HG03159 (cell line): ENCODE measurements at regions not wholly inside any gene's neighbourhood (a gene's known extent, or its start where the extent isn't known, plus 50 kb on each side); places are given as distances from the start of the nearest gene placed in this dataset.

ENCODE experiments used
- ATAC-seq: cut with Tn5 transposase; IDR thresholded peaks from one replicate; pipeline ENCODE4 v1.9.1; 2021; ENCODE audit warnings: mild to moderate bottlenecking, moderate library complexity; ENCODE audit not compliant: unreplicated experiment

DNA sequence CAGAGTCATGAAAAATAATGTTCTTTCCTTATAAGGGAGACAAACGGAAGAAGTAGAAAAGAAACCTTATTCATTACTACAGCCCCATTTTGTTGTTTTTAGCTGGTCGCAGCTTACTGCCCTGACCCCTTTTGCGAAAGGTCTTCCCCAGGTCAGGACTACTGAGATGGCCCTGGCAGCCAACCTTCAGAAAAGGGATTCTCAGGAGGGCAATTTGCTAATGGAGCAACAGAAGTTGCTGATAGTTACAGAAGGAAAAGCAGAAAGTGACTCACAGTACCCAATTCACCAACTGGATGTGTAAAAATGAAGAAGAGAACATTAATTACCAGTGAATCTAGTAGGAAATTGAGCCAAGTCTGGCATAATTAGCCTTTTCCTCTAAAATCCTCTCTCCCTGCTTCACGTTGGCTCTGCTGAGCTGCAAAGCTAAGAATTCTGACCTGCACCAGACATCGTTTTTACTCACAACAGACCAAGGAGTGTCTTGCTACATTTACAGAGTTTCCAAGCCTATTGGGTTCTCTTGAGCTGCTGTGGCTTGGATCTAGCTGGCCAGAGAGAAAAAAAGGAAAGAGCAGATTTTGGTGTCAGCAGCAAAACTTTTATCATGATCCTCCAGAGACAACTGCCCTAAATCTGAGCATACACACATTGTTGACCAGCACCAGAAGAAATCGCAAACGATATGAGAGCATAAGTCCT, 499.9 kb upstream of the FZD8 start:
- ATAC-seq, result no peak

DNA sequence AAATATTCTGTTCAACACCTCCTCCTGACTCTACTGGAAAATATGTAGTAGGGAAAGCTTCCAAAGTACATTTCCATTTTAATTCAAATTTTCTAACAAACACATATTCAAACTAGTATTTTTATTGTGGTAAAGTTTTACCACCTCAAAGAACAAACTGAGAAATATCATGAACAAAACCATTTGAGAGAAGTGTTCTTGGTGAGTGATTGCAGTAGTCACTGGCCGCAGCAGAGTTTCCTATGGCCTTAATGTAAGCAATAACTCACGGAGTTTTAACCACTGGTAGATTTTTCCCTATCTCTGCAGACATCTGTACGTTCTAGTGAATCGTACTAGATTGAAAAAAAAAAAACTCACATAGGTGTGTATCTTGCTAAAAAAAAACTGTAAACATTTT, 487.0 kb upstream of the FZD8 start:
- no peak for ATAC-seq

DNA sequence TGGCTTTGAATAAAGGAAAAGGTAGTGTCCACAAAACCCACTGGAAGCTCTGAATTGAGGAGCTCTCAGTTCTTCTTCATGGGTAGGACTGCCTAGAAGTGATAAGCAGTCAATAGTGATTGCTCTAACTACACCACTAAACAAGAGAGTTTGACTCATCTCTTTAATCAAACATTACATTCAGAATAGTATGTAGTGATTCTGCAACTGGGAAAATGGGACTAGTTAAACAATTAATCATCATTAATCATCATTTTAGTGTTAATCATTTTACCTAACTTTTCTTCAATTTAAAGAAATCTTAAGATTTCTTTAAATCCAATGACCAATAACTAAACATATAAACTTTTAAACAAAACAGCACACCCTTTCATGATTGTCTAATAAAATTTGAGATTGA, 484.0 kb upstream of the FZD8 start:
- ATAC-seq, result no peak

- ATAC-seq, result no peak
Measured at GRCh38 chr10:36119455-36119854, 477.4 kb upstream of the FZD8 start.

DNA sequence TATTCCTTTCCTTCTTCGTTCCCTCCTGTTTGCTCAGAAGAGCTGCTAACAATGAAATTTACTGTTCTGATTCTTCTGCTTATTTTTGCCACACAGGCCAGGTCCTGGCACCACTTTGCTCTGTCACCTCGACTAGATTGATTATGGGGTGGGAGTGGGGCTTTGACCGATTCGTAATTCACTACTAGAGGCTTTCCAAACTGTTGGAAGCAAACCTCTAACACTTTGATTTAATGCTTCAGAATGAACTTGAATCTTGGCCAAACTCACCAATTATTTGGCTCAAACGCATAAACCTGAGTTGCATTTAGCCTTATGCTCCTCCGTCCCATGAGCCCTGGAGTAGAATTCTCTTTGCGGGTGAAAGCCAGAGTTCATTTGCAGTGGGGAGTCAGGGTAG, 476.2 kb upstream of the FZD8 start:
- no peak for ATAC-seq

- ATAC-seq, result no peak
Measured at GRCh38 chr10:36117890-36118289, 475.8 kb upstream of the FZD8 start.

DNA sequence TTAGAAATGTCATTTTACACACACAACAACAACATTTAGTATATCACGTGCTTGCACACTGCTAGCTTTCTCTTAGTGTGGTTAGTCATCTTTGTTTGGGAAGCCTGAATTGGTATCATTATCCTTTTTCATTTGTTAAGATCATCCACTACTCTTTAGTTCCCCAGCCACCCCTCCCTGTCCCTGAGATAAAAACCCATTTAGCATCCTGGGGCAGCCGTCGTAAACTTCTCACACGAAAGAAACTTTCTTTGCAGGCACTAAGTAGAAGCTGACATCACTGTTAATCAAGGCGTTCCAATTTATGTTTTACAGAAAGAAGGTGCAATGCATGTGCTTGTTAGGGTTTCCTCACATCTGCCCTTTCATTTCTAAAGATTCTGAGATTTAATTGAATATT, 475.1 kb upstream of the FZD8 start:
- ATAC-seq, result no peak

GRCh38 chr10:36116731-36117130, 474.6 kb upstream of the FZD8 start:
- ATAC-seq, result no peak

DNA sequence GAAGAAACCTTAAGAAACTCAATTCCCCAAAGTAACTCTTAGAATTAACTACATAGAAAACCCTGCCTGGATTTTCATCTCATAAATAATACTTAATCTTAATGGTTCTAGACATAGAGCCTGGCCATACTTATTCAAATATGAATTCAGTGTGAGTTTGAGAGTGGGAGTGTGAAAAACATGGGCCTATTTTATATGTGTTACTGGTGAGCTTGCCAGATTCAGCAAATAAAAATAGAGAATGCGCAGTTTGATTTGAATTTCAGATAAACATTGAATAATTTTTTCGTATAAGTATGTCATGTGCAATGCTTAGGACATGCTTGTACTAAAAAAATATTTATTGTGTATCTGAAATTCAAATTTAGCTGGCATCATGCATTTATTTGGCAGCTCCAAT, 473.9 kb upstream of the FZD8 start:
- no peak for ATAC-seq

GRCh38 chr10:36115364-36115763, 473.3 kb upstream of the FZD8 start:
- no peak for ATAC-seq

GRCh38 chr10:36114913-36115312, 472.8 kb upstream of the FZD8 start:
- ATAC-seq, result no peak

DNA sequence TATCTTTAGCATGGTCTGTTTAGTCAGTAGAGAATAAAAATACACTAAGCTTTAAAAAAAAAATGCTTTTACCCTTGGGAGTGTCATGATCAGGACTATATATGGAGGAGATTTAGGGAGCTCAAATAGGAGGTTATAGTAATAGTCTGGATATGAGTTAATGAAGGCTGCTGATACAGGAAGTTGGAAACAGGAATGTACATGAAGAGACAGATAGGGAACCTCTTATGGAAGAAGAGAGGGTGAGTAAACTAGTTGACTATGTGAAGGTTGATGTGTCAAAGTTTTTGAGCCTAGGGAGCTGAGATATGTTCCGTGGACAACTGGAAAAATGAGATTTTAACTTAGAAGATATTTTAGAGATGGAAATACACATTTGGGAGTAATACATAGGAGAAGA, 472.0 kb upstream of the FZD8 start:
- no peak for ATAC-seq

DNA sequence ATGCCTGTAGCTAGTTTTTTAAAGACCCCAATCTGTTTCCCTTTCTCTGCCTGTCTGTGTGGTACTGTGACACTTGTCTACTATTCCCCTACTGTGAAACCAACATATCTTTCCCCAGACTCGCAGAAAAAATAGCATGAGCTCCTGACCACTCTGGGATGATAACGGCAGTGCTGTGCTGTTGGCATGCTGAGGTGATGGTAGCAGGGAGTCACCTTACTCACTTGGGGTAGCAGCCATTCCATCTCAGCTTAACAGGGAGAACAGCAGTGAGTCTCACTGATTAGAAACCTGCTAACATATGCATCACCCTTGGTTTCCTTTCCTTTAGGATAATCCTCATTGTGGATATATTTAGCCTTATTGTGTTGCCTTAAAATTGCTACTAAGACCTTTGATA, 469.6 kb upstream of the FZD8 start:
- ATAC-seq, result no peak

DNA sequence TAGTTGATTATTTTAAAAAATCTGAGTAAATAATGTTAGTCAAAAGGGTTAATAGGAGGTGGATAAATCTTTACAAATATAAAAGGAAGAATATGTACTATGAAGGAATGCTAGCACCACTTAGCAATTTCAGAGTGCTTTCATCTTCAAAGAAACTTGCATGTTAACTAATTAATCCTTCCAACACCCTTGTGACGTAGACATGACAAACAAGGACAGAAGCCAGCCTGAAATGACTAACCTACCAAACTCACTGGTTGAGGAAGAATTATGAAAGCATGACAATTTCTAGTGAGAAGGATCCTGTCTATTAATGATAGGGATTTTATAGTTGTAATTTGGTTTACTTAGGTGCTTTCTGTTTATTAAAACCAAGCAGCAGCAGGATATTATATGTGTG, 468.0 kb upstream of the FZD8 start:
- ATAC-seq, result no peak

- no peak for ATAC-seq
Measured at GRCh38 chr10:36109399-36110023, 467.4 kb upstream of the FZD8 start.

GRCh38 chr10:36097696-36098095, 455.6 kb upstream of the FZD8 start:
- no peak for ATAC-seq

- no peak for ATAC-seq
Measured at GRCh38 chr10:36096576-36096975, 454.5 kb upstream of the FZD8 start.

GRCh38 chr10:36094096-36094495, 452.0 kb upstream of the FZD8 start:
- ATAC-seq, result no peak

- ATAC-seq, result no peak
Measured at GRCh38 chr10:36092116-36092515, 450.0 kb upstream of the FZD8 start.

GRCh38 chr10:36091007-36091406, 448.9 kb upstream of the FZD8 start:
- ATAC-seq, result no peak

DNA sequence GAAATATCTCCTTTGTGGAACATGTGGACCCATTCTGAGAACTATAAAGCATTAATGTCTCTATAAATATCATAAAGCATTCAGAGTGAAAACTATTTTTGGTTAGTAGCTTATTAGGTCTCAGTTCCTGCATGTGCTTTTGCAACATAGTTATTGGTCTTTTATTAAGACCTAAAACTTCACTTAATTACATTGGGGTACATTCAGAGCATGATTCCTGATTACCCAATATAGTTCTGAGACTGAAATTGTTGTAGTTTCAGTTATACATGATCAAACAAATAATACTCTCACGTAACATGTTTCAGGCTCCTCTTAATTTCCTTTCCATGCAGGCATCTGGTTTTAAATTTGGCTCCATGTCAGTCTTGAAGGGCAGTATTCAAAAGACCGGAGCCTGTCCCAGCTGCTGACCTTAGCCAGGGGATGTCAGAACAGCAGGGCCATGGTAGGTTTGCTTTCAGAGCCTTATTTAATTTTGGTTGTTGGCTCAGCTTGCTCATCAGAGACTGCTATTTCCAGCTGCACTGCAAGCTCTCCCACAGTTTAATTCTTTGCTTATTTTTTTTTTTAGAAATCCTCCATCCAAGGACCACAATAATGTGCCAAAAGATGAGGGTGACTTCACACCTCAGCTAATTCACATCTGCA, 447.8 kb upstream of the FZD8 start:
- no peak for ATAC-seq
